ENCODE measurements at regions not wholly inside any gene's neighbourhood (a gene's known extent, or its start where the extent isn't known, plus 50 kb on each side); places are given as distances from the start of the nearest gene placed in this dataset.

- Mint-ChIP-seq H3K27me3 (ENCODE audit: unreplicated experiment) (no peaks in the 10 kb centered on the region), H3K27ac (ENCODE audit: unreplicated experiment) (no peak overlapping the region), H3K4me3 (ENCODE audit: unreplicated experiment) (no peak overlapping the region), H3K36me3 (ENCODE audit: low read depth, unreplicated experiment) (peaks cover 6% of the 10 kb centered on the region), H3K4me1 (ENCODE audit: unreplicated experiment) (no peaks in the 10 kb centered on the region), H3K9me3 (ENCODE audit: unreplicated experiment) (no peaks in the 10 kb centered on the region)
- no peak for DNase-seq (ENCODE audit: low spot score)
- no peak for TF ChIP-seq CTCF (IDR thresholded peaks at IDR 0.05; ENCODE audit: unreplicated experiment)
Observed at GRCh38 chr14:66129224-66129623, 356.9 kb upstream of the CCDC196 start.

- Mint-ChIP-seq H3K27ac (ENCODE audit: unreplicated experiment) (no peak overlapping the region), H3K4me3 (ENCODE audit: unreplicated experiment) (no peak overlapping the region), H3K4me1 (ENCODE audit: unreplicated experiment) (peaks cover 4% of the 10 kb centered on the region), H3K36me3 (ENCODE audit: low read depth, unreplicated experiment) (peaks cover 6% of the 10 kb centered on the region), H3K9me3 (ENCODE audit: unreplicated experiment) (no peaks in the 10 kb centered on the region), H3K27me3 (ENCODE audit: unreplicated experiment) (no peaks in the 10 kb centered on the region)
- TF ChIP-seq CTCF (IDR thresholded peaks at IDR 0.05; ENCODE audit: unreplicated experiment) = no peak
- DNase-seq (ENCODE audit: low spot score) = no peak
Observed at GRCh38 chr14:66131111-66131510, 355.1 kb upstream of the CCDC196 start.

- no peak overlapping the region for H3K27ac Mint-ChIP-seq (ENCODE audit: unreplicated experiment)
- no peaks in the 10 kb centered on the region for H3K27me3 Mint-ChIP-seq (ENCODE audit: unreplicated experiment)
- no peak for TF ChIP-seq CTCF (IDR thresholded peaks at IDR 0.05; ENCODE audit: unreplicated experiment)
- H3K4me3 Mint-ChIP-seq (ENCODE audit: unreplicated experiment) = no peak overlapping the region
- peaks cover 6% of the 10 kb centered on the region for H3K36me3 Mint-ChIP-seq (ENCODE audit: low read depth, unreplicated experiment)
- H3K9me3 Mint-ChIP-seq (ENCODE audit: unreplicated experiment) = no peaks in the 10 kb centered on the region
- no peak for DNase-seq (ENCODE audit: low spot score)
- peaks cover 4% of the 10 kb centered on the region for H3K4me1 Mint-ChIP-seq (ENCODE audit: unreplicated experiment)
Observed at GRCh38 chr14:66133666-66134065, 352.5 kb upstream of the CCDC196 start.

GRCh38 chr14:66135831-66136230 is 350.3 kb upstream of the CCDC196 start:
- Mint-ChIP-seq H3K27me3 (ENCODE audit: unreplicated experiment) (no peaks in the 10 kb centered on the region), H3K27ac (ENCODE audit: unreplicated experiment) (peak overlapping the region; percentile 15), H3K4me1 (ENCODE audit: unreplicated experiment) (peaks cover 4% of the 10 kb centered on the region), H3K4me3 (ENCODE audit: unreplicated experiment) (no peak overlapping the region), H3K36me3 (ENCODE audit: low read depth, unreplicated experiment) (peaks cover 6% of the 10 kb centered on the region), H3K9me3 (ENCODE audit: unreplicated experiment) (no peaks in the 10 kb centered on the region)
- TF ChIP-seq CTCF (IDR thresholded peaks at IDR 0.05; ENCODE audit: unreplicated experiment) = no peak
- DNase-seq (ENCODE audit: low spot score) = no peak

- no peaks in the 10 kb centered on the region for H3K27me3 Mint-ChIP-seq (ENCODE audit: unreplicated experiment)
- peaks cover 4% of the 10 kb centered on the region for H3K4me1 Mint-ChIP-seq (ENCODE audit: unreplicated experiment)
- H3K4me3 Mint-ChIP-seq (ENCODE audit: unreplicated experiment) = no peak overlapping the region
- TF ChIP-seq CTCF (IDR thresholded peaks at IDR 0.05; ENCODE audit: unreplicated experiment) = no peak
- no peak for DNase-seq (ENCODE audit: low spot score)
- peaks cover 6% of the 10 kb centered on the region for H3K36me3 Mint-ChIP-seq (ENCODE audit: low read depth, unreplicated experiment)
- H3K9me3 Mint-ChIP-seq (ENCODE audit: unreplicated experiment) = no peaks in the 10 kb centered on the region
- no peak overlapping the region for H3K27ac Mint-ChIP-seq (ENCODE audit: unreplicated experiment)
Observed at GRCh38 chr14:66137081-66137480, 349.1 kb upstream of the CCDC196 start.
